ENCODE measurements at regions not wholly inside any gene's neighbourhood (a gene's known extent, or its start where the extent isn't known, plus 50 kb on each side); places are given as distances from the start of the nearest gene placed in this dataset.

DNA sequence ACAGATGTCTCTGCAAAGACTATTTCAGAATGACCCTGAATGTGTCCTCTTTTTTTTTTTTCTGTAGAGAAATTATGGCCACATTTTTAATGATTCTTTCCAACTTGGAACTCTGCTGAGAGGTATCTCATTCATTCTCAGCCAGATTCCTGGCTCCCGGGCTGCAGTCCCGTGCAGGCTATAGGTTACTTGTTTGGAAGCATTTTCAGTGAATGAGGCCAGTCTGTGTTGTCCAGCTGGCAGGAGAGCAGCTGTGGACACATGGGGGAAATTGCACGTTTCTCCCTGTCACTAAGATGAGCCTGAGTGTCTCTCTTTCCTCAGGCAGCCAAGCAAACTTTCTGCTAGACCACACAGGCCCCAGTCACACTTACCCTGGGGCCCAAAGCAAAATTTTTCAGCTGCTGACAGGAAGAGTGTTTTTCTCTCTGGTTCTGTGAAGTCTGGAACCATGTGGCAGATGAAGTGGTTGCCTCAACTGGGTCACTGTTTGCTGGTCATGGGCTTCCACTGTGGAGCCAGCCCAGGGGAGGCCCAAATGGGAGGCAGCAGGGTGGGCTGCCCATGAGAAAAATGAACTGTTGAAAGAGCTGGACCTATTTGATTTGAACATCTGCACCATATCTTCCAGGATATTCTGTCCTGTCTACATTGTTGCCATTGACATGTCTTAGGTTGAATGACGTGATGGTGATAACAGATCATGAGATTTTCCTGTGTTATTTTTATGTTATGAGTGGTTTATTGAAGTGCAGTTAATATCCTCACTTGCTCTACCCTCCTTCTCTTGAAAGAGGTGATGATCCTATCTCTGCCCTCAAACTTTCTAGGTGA lies 431.2 kb downstream of the LPIN1 start:
- POLR2A ChIA-PET: no interaction called here
- CTCF ChIA-PET: no interaction called here

DNA sequence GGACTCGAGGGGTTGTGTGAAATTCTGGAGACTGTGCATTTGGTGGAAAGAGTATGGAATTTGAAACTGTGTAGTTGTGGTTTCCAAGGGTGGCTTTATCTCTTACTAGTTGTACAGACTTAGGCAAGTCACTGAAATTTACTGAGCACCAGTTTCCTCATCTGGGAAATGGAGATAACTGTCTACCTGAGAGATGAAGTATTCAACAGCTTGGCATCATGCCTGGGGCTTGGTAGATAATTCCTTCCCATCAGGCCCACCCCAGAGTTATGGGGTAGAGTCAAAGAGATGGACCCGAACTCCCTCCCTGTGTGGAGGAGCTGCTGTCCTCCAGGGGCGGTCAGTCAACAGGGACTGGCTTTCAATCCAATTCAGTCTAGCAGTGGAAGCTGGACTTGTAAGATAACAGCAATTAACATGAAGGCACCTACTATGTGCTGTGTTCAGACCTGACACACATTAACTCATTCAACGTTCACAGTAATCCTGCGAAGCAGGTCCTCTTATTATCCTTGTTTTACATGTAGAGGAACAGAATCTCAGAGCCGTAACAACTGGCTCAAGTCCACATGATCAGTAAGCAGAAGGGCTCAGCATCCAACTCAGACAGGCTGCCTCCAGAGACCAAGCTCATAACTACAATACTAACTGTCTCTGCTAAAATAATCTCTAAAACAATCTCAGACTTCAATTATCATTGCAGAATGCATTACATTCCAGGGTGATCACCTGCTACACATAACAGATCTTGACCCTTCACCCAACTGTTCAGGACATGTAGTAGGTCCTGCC lies 432.1 kb downstream of the LPIN1 start:
- ChIA-PET POLR2A (no interaction called here), CTCF (no interaction called here)

DNA sequence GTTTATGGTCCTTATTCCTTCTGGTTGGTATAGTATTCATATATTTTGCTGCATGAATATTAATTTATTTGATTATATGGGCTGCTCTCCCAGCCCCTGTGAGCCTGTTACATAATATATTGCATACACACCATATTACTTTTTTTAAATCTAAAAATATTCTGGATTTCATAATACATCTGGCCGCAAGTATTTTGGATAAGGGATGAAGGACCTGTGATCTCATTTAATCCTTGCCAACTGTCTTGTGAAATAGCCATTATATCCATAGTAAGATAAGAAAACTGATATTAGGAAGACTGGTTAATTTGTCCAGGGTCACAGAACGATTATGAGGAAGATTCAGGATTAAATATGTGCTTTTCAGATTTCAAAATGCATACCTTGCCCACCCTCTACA lies 433.6 kb downstream of the LPIN1 start:
- POLR2A ChIA-PET: no interaction called here
- CTCF ChIA-PET: no interaction called here

DNA sequence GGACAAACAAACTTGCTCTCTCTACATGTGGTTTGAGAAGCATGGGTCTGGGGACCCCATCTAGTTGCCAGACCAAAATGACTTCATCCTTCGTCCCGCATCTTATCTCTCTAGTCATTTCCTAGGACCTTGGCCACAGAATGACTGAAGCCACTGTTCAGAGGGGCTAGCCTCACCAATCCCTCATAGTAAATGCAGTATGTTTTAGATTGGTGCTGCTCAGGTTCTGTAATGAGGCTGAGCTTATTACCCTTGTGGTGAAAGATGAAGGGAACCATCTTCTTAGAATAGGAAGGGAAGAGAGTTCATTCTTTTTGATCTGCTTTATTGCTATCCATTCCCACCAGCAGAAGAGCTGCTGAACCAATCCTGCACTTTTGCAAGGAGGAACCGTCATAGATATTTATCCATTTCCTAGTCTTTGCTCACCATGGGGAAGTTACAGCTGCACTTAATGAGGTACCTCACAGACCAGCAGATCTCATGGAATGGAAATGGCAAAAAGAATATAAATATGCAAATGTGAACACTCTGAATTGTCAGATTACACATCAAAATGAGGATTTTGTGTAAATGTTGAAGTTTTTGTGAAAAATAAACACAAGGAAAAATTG lies 436.7 kb downstream of the LPIN1 start:
- ChIA-PET POLR2A (no interaction called here), CTCF (no interaction called here)

DNA sequence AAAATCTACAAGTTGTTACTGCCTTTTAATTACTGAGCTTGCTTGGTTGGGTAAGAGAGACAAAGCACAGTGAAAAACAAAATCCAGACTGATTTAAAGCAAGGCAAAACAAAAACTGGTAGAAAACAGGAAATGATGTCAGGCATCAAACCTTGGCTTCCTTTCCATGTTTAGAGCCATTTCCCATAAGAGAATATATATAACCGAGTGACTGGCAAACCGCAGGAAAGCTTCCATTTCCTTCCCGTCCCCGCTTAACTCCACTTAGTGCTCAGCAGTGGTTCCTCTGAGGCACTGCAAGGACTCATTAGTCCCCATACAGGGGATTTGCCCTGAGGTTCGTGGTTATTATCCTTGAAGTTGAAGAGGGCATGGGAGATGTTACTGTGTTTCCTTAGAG lies 446.3 kb downstream of the LPIN1 start:
- CTCF ChIA-PET: interaction anchor here (0.6 kb wide), 1 partner anchor 450 kb away, joined by 3 read pairs; no protein-coding TSS in a partner anchor

DNA sequence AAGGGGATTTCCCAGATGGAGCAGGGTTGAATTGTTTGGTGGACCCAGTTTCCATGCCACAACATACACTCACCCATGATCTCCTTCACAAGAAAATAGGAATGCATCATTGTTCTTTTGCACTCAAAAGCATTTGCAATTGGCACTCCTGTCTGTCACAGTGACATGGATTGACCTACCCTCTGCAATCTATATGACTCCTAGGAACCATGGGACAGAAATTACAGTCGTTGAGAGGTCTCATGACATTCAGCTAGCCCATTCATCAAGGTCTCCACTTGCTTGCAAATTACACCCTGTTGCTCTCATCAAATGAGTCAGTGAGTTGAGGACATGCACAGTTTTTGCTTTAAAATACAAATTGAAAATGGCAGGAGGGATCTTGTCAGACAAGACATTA lies 448.5 kb downstream of the LPIN1 start:
- ChIA-PET POLR2A (no interaction called here), CTCF (no interaction called here)

More for the DNA sequence above, 446.3 kb downstream of the LPIN1 start:
- POLR2A ChIA-PET: no interaction called here

DNA sequence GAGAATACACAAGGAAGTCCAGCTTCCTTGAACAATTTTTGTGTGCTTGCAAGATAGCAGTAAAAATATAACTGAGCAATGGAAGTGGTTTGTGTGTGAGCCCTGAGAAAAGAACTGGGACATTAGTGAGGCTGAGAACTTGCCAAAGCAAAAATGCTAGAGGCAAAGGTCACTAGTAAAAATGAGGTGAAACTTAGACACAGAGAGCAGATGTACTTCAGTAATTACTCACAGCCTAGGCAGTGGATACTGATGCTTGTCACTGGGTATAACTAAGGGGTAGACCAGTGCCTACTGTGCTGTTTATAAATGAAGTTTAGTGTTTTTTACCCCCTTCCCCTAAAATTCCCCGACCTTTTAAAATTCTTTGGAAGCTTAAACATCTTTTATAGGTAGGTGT lies 450.1 kb downstream of the LPIN1 start:
- ChIA-PET POLR2A (no interaction called here), CTCF (no interaction called here)

DNA sequence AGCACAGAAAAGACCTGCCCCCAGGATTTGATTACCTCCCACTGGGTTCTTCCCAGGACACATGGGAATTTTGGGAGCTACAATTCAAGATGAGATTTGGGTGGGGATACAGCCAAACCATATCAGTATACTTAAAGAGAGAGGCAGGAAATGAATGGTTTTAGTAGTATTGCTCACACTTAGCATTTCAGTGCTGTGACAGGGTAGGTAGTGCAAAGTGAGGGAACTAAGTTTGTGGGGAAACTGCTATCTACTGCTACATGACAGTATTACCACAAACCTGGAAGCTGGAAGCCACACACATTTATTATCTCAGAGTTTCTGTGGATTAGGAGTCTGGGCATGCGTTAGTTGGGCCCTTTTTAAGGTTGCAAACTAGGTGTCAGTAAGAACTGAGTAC lies 450.7 kb downstream of the LPIN1 start:
- ChIA-PET CTCF (no interaction called here), POLR2A (no interaction called here)

DNA sequence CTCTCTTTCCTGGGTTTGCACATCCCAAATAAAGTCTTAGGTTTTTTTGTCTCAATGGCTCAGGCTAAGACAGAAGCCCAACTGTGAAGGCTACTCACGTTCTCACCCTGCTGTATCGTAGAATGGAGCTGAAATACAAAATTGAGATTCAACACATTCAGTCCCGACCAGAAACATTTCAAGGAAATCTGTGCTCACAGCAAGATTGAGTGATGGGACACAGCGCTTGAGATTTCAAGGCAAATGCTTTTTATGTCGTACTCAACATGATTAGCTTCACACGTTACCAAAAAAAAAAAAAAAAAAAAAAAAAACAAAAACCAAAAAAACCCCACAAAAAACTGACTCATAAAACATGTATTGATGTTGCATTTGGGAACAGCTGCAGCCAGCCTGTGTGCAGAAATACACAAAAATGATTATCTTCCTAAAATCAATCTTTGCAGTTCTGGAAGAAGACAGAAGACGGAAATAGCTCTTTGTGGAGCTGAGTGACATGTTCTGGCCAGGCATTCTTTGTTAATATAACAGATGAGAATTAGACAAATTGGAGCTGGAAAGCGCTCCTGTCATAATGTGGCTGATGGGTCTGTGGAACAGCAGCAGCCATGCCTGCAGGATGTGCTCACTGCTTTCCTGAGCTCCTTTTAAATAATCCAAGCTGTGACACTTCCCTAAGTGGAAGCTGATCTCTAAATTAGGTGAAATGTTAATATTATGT lies 453.2 kb downstream of the LPIN1 start:
- ChIA-PET POLR2A (no interaction called here), CTCF (interaction anchor here (0.7 kb wide), 1 partner anchor 50 kb away, joined by 4 read pairs; no protein-coding TSS in a partner anchor)

DNA sequence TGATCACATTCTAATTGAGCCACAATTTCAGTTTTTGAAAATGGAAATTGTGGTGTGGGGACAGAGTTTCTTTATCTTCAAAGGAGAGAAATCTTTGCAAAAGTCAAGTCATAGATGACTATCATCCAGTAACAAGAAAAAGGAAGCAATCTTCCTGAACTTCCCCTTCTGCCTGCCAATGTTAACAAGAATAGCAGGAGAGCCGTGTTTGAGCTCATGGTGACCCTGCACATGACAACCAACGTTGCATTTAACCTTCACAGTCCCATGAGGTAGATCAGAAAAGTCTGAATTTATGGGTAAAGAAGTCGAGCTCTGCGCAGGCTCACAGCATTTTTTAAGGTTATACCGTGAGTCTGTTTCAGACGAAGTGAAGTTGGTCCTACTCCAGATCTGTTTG lies 454.9 kb downstream of the LPIN1 start:
- ChIA-PET CTCF (no interaction called here), POLR2A (no interaction called here)

DNA sequence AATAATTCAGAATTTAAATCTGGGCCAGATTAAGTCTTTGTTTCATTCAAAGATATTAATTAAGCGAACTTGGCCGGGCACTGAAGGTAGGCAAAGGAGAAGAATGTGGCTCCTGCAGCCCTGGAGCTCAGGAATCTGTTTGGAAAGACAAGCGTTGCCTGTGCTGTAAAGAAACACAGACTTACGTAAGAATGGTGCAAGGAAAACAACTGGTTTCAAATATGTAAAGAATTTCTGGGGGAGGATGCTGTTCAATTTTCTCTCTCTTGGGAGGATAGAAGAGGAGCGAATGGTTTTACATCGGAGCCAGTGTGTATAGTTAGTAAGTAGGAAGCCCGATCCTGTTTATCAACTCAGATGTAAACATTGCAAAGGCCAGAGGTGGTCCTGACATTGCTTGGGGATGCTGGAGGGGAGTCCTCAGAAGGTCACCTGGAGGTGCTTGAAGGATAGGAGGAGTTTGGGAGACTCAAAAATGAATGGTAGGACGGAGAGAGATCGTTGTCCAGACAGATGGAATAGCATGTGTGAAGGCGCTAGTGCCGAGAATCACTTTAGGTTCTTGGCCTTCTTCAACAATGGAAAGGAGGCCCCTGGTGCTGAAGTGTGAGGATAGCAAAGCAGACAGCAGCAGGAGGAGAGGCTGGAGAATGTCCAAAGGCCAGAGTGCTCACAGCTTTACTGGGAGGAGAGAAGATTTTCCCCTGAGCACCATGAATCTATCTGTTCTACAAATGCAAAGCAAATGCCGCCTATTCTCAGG lies 456.1 kb downstream of the LPIN1 start:
- ChIA-PET CTCF (no interaction called here), POLR2A (no interaction called here)

DNA sequence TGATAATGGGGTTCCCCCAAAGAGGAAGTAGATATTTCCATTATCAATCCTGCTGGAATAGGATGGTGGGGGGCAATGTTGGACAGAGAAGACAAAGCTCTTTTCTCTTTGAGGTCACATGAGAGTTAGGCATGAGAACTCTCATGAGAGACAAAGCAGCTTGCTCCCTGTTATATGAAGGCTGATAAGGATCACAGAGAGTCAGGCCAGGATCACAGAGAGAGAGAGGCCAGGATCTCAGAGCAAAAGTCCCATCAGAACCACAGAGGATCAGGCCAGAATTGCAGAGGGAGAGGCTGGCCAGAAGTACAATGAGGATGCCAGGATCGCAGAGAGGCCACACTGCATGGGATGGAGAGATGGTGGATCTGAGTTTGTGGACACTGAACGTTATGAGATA lies 457.1 kb downstream of the LPIN1 start:
- ChIA-PET CTCF (no interaction called here), POLR2A (no interaction called here)

DNA sequence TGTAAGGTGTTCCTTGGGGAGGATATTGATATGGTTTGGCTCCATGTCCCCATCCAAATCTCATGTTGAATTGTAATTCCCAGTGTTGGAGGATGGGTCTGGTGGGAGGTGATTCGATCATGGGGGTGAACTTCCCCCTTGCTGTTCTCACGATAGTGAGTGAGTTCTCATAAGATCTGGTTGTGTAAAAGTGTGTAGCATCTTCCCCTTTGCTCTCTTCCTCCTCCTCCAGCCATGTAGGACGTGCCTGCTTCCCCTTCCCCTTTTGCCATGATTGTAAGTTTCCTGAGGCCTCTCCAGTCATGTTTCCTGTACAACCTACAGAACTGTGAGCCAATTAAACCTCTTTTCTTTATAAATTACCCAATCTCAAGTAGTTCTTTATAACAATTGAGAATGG lies 458.7 kb downstream of the LPIN1 start:
- ChIA-PET POLR2A (no interaction called here), CTCF (no interaction called here)

DNA sequence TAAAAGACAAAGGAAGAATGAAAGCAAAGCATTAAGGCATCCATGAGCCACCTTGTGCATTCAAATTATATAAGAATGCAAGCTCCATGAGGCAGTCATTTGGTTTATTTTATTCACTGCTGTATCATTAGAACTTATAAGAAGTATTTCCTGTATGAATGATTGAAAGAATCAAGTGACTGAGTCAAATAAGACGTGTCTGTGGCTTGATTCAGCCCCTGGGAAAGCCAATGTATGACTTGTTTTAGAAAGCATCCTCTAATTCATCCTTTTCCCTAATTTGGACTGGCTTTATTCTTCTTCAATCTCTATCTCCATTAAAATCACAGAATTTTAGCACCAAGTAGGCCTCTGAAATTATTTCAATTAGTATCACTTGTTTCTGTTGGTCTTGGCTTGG lies 461.1 kb downstream of the LPIN1 start:
- CTCF ChIA-PET: interaction anchor here (0.6 kb wide), 1 partner anchor 130 kb away, joined by 3 read pairs; no protein-coding TSS in a partner anchor
- POLR2A ChIA-PET: no interaction called here

DNA sequence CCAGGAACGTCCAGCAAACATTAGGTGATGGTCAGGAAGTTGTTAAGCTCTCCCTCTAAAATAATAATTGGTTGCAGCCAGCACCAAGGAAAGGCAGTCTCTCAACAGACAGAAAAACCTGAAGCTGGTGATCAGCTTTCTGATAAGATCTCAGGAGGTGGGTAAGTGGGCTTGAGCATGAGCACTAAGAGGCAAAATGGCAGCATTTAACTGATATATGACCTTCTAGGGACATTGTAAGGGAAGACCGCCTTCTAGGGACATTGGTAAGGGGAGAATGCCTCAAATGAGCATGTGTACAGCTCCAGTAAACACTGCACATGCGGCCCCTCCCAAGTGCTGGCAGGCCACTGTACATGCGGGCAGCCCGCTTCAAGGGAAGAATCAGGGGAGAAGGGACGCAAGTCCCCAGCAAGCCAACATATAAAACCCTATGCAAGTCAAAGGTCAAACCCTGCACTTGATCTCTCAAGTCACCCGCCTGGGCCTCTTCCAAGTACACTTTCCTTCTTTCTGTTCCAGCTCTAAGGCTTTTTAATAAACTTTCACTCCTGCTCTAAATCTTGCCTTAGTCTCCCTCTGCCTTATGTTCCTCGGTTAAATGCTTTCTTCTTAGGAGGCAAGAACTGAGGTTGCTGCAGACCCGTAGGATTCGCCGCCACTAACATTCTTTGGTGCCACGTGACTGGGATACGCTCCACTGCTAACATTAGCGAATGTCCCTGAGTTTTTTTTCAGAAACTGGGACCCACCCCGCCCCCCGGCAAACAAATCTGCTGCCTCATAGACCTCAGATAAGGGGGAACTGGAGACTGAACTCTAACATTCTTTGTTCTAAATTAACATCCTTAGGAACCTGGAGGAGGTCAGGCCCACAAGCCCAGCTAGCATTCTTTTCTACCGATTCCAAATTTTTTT lies 463.8 kb downstream of the LPIN1 start:
- ChIA-PET CTCF (interaction anchor here (1.0 kb wide), 1 partner anchor 95 kb away, joined by 8 read pairs; no protein-coding TSS in a partner anchor), POLR2A (no interaction called here)

DNA sequence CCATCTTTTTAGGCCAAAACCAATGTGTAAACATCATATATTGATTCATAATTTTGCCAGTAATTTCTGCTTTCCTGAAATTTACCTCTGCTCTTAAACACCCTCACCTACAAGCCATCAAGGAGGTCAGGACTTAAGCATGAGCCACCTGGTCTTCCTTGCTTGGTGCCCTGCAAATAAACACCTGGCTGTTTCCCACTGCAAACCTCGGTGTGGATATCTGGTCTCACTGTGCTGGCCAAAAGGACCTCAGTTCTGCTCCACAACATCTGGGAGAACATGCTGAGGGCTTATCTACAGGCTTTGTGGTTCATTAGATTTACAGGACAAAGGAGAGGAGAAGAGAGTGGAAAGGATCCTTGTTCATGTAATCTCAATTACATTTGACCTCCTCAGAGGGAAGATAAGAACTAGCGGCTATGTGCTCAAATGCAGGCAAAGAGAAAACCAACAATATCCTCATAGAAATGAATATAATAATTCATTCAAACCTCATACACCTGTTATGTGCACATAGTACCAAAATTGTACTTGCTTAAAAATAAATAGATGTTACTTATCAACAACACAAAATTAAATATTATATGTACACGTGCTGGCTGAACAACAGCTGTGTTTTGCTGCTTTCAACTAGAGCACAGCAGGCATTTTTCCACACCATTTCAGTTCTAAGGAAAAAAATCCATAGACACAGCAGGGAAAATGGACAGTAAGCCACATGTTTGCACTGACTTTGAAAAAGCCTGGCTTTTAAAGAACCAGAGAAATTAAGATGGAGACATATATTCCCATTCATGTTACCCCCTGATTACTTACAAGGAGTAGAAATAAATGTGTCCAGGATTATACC lies 465.1 kb downstream of the LPIN1 start:
- CTCF ChIA-PET: no interaction called here

DNA sequence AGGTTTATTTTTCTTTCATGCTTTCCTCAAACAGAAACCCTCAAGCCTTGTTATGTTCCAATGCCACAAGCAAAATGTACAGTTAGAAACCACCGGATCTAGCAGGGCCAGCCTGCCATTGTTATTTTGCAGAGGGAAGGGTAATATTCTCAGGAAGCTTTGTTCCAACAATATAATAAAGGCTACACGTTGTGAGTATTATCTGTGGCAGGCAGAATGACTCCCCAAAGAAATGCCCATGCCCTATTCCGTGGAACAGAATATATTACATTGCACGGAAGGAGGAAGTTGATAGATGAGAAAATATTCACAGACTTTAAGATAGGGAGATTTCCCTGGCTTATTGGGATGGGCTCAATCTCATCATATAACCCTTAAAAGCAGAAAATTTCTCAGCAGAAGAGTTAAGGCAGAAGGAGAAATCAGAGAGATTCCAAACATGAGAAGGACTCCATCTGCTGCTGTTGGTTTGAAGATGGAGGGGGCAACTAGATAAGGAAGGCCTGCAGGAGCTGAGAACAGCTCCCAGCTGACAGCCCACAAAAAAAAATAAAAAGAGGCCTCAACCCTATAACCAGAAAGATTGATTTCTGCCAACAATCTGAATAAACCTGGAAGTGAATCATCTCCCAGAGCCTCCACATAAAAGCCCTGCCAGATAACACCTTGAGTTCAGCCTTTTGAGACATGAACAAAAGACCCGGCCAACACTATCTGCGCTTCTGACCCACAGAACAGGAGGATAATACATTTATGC lies 466.6 kb downstream of the LPIN1 start:
- ChIA-PET POLR2A (no interaction called here), CTCF (no interaction called here)

More for the DNA sequence above, 465.1 kb downstream of the LPIN1 start:
- POLR2A ChIA-PET: no interaction called here

All from activated CD8-positive, alpha-beta memory T cell treated with anti-CD3 and anti-CD28 coated beads for 36 hours (primary cell).